ENCODE measurements at regions not wholly inside any gene's neighbourhood (a gene's known extent, or its start where the extent isn't known, plus 50 kb on each side); places are given as distances from the start of the nearest gene placed in this dataset.

GRCh38 chr12:91889910-91890309 lies 255.7 kb downstream of the BTG1 start:
- TF ChIP-seq, protein P1, sequence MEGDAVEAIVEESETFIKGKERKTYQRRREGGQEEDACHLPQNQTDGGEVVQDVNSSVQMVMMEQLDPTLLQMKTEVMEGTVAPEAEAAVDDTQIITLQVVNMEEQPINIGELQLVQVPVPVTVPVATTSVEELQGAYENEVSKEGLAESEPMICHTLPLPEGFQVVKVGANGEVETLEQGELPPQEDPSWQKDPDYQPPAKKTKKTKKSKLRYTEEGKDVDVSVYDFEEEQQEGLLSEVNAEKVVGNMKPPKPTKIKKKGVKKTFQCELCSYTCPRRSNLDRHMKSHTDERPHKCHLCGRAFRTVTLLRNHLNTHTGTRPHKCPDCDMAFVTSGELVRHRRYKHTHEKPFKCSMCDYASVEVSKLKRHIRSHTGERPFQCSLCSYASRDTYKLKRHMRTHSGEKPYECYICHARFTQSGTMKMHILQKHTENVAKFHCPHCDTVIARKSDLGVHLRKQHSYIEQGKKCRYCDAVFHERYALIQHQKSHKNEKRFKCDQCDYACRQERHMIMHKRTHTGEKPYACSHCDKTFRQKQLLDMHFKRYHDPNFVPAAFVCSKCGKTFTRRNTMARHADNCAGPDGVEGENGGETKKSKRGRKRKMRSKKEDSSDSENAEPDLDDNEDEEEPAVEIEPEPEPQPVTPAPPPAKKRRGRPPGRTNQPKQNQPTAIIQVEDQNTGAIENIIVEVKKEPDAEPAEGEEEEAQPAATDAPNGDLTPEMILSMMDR (IDR thresholded peaks at IDR 0.05; ENCODE audit: insufficient read depth, low read depth, low read length): no peak
- DNase-seq (ENCODE audit: low read depth): no peak
- H3K4me3 ChIP-seq (ENCODE audit: low read depth, low read length): no peak overlapping the region

DNA sequence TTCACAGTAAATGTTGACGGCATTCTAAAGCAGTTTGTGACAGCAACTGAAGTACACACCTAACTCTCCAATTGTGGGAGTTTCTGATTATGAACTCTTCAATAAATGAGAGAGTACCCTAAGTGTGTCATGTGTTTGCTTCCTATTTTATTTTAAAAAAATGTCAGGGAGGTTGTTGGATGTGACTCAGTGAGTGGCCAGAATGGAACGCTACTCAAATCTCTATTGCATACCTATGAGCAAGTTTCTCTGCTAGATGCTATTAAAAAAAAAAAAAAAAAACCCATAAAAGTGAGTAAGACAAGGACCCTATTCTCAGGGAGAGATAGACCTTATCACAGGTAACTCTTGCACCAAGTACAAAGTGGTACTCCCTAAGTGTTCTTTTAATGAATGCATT lies 256.6 kb downstream of the BTG1 start:
- no peak overlapping the region for H3K4me3 ChIP-seq (ENCODE audit: low read depth, low read length)
- TF ChIP-seq, protein P1 (IDR thresholded peaks at IDR 0.05; ENCODE audit: insufficient read depth, low read depth, low read length): no peak

DNA sequence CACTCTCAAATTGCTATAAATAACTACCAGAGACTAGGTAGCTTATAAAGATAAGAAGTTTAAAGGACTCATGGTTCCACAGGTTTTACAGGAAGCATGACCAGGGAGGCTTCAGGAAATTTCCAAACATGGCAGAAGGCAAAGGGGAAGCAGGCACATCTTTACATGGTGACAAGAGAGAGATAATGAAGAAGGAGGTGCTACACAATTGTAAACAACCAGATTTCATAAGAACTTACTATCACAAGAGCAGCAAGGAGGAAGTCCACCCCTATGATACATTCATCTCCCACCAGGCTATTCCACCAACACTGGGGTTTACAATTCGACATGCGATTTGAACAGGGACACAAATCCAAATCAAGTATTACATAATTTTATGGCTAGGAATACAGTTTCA lies 257.7 kb downstream of the BTG1 start:
- TF ChIP-seq, protein P1 (IDR thresholded peaks at IDR 0.05; ENCODE audit: insufficient read depth, low read depth, low read length): no peak
- no peak overlapping the region for H3K4me3 ChIP-seq (ENCODE audit: low read depth, low read length)
- no peak for DNase-seq (ENCODE audit: low read depth)

More for the DNA sequence above, 256.6 kb downstream of the BTG1 start:
- DNase-seq (ENCODE audit: low read depth): no peak

- no peak for DNase-seq (ENCODE audit: low read depth)
- TF ChIP-seq, protein P1 (IDR thresholded peaks at IDR 0.05; ENCODE audit: insufficient read depth, low read depth, low read length): no peak
These were observed 259.6 kb downstream of the BTG1 start for GRCh38 chr12:91885851-91886731.

DNA sequence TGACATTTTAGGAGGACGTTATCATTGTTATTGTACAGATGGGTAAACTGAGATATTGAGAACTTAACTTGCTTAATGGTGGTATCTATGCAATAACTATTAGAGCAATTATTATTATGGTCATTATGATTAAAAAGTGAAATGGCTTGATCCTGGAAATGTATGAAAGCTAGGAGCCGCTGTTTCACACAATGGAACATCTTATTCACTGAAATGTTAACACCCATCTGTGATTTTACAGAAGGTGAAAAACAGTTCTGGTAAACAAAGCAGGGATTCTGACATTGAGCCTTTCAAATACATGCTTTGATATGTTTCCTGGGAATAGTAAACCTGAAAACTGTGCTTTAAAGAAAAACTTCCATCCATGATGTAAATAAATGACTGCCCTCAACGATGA lies 261.4 kb downstream of the BTG1 start:
- H3K4me3 ChIP-seq (ENCODE audit: low read depth, low read length): no peak overlapping the region
- DNase-seq (ENCODE audit: low read depth): no peak
- TF ChIP-seq, protein P1 (IDR thresholded peaks at IDR 0.05; ENCODE audit: insufficient read depth, low read depth, low read length): no peak

More at GRCh38 chr12:91885851-91886731, 259.6 kb downstream of the BTG1 start:
- H3K4me3 ChIP-seq (ENCODE audit: low read depth, low read length): no peak overlapping the region

DNA sequence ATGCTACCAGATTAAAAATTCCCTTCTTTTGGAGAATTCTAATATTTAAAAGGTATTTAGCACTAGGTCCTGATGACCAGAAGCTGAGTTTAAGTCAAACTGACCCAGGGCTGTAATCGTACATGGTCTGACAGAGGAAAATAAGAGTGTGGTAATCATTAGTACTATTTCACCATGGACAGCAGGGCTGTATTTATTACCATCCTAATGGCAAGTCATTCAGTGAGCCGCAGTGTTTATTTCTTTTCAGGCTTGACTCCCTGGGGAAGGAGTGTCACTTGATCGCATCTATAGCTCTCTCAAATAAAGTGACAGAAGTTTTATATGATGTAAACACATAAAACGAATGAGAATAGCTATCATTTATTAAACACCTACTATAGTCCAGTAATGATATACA lies 261.8 kb downstream of the BTG1 start:
- DNase-seq (ENCODE audit: low read depth): peak; percentile 46
- TF ChIP-seq, protein P1 (IDR thresholded peaks at IDR 0.05; ENCODE audit: insufficient read depth, low read depth, low read length): no peak
- H3K4me3 ChIP-seq (ENCODE audit: low read depth, low read length): no peak overlapping the region

Measured in fibroblast of villous mesenchyme (primary cell).